PC-3 (cell line): ENCODE measurements at regions not wholly inside any gene's neighbourhood (a gene's known extent, or its start where the extent isn't known, plus 50 kb on each side); places are given as distances from the start of the nearest gene placed in this dataset.

Source experiments
- ATAC-seq: fragments of 200-7000 bp; cut with Tn5 transposase; 2 replicates; pipeline ENCODE4 v1.9.1; 2020; ENCODE audit warnings: mild to moderate bottlenecking, moderate library complexity
- BruUV-seq: library from RNA; stranded (reverse); fragments of 400-500 nt; replicated peaks from 2 replicates; lab custom pipeline; 2021; lab: Mats Ljungman, UMichigan
- CTCF ChIA-PET: fragments of 300-600 bp; sonication (Branson Sonifier 250); formaldehyde crosslinking; loops from one replicate; lab custom pipeline; 2022; ENCODE audit warnings: antibody characterized with exemption; lab: Charles Lee
- POLR2A ChIA-PET: fragments of 300-600 bp; sonication (Branson Sonifier 250); formaldehyde crosslinking; loops from one replicate; lab custom pipeline; 2022; ENCODE audit warnings: antibody characterized with exemption; ENCODE audit not compliant: unreplicated experiment; lab: Charles Lee
- DNase-seq: peaks from one replicate; pipeline ENCODE4 v3.0.0-alpha.2; 2015
- H2AFZ ChIP-seq: fragments of 300-600 bp; sonication (generic); 2 replicates; pipeline ENCODE4 v1.6.0; 2016; ENCODE audit warnings: antibody characterized with exemption, low read length
- H3F3A ChIP-seq: fragments of 300-600 bp; sonication (generic); one replicate; pipeline ENCODE4 v1.6.0; 2017; ENCODE audit warnings: antibody characterized with exemption, low read length, control low read depth, mild to moderate bottlenecking; ENCODE audit not compliant: unreplicated experiment
- H3K27ac ChIP-seq: fragments of 300-600 bp; sonication (generic); 2 replicates; pipeline ENCODE4 v1.5.1; 2016; ENCODE audit warnings: mild to moderate bottlenecking, low read length
- H3K27me3 ChIP-seq: fragments of 300-600 bp; sonication (generic); 2 replicates; pipeline ENCODE4 v1.6.1; 2016; ENCODE audit warnings: low read length, mixed read lengths
- H3K36me3 ChIP-seq: fragments of 300-600 bp; sonication (generic); 2 replicates; pipeline ENCODE4 v1.6.1; 2016; ENCODE audit warnings: low read depth, mixed run types, low read length, mixed read lengths
- H3K4me1 ChIP-seq: fragments of 300-600 bp; sonication (generic); 2 replicates; pipeline ENCODE4 v1.5.1; 2016; ENCODE audit warnings: low read length; ENCODE audit not compliant: insufficient read depth
- H3K4me2 ChIP-seq: fragments of 300-600 bp; sonication (generic); 2 replicates; pipeline ENCODE4 v1.6.0; 2016; ENCODE audit warnings: low read length
- H3K4me3 ChIP-seq: fragments of 300-600 bp; sonication (generic); 2 replicates; pipeline ENCODE4 v1.5.1; 2016; ENCODE audit warnings: mild to moderate bottlenecking, low read length, mixed read lengths
- H3K79me2 ChIP-seq: fragments of 300-600 bp; sonication (generic); 2 replicates; pipeline ENCODE4 v1.6.1; 2017; ENCODE audit warnings: low read length, mixed read lengths
- H3K9ac ChIP-seq: fragments of 300-600 bp; sonication (generic); 2 replicates; pipeline ENCODE4 v1.6.0; 2016; ENCODE audit warnings: mild to moderate bottlenecking, low read length
- H3K9me2 ChIP-seq: fragments of 300-600 bp; sonication (generic); replicated peaks from 2 replicates; pipeline ENCODE4 v1.6.1; 2016; ENCODE audit warnings: mixed run types, low read length, mixed read lengths
- H3K9me3 ChIP-seq: fragments of 300-600 bp; sonication (generic); 2 replicates; pipeline ENCODE4 v1.6.1; 2016; ENCODE audit warnings: low read length, mixed read lengths
- H4K20me1 ChIP-seq: fragments of 300-600 bp; sonication (generic); 2 replicates; pipeline ENCODE4 v1.6.1; 2016; ENCODE audit warnings: low read length, mixed read lengths
- EZH2 ChIP-seq: fragments of 300-600 bp; sonication (generic); IDR thresholded peaks from one replicate; pipeline ENCODE4 v1.6.1; 2017; ENCODE audit warnings: antibody characterized with exemption, mild to moderate bottlenecking, low read length; ENCODE audit not compliant: unreplicated experiment
- EZH2phosphoT487 ChIP-seq: fragments of 300-600 bp; sonication (generic); IDR thresholded peaks from 2 replicates; pipeline ENCODE4 v1.6.1; 2018; ENCODE audit warnings: mild to moderate bottlenecking, antibody characterized with exemption, low read length, borderline replicate concordance
- intact Hi-C: fragments of 100-400 bp; cut with micrococcal nuclease; formaldehyde crosslinking; loops from 2 replicates; pipeline ENCODE4 v1.9.0; 2023
- TF ChIP-seq, protein P1 (sequence below): fragments of 300-600 bp; sonication (generic); conservative IDR thresholded peaks from 2 replicates; pipeline ENCODE4 v1.5.1; 2017; ENCODE audit warnings: antibody characterized with exemption, low read depth, mild to moderate bottlenecking, low read length

DNA sequence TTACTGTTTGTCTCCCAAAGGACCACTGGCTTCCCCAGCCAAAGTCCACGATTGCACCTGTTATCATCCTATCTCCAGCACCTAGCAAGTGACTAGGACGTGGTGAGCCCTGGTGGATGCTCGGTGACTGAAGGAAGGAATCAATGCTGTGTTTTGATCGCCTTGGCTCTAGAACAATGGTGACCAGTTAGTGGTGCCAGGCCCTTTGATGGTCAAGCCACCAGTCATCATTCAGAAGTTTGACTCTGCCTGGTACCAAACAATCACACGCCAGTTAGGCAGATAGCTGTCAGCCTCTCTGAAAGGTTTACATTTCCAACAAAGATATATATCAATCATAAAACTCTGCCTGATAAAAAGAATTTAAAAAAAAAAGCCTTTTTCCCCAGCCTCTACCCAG is 244.1 kb downstream of the SH3BP4 start:
- H3K27ac ChIP-seq = no peak overlapping the region
- DNase-seq (no peak), ATAC-seq (no peak)
- no peak overlapping the region for H3K9ac ChIP-seq
- intact Hi-C loops = no loop called here
- no peaks in the 10 kb centered on the region for H3F3A ChIP-seq
- no peak overlapping the region for H3K4me2 ChIP-seq
- POLR2A ChIA-PET = no interaction called here
- H4K20me1 ChIP-seq = no peaks in the 10 kb centered on the region
- no peaks in the 10 kb centered on the region for H3K27me3 ChIP-seq
- H3K4me3 ChIP-seq = no peak overlapping the region
- H3K9me3 ChIP-seq = no peaks in the 10 kb centered on the region
- H2AFZ ChIP-seq = no peak overlapping the region
- BruUV-seq = no TSS peak
- TF ChIP-seq EZH2phosphoT487 (no peak), EZH2 (no peak)
- TF ChIP-seq, protein P1, sequence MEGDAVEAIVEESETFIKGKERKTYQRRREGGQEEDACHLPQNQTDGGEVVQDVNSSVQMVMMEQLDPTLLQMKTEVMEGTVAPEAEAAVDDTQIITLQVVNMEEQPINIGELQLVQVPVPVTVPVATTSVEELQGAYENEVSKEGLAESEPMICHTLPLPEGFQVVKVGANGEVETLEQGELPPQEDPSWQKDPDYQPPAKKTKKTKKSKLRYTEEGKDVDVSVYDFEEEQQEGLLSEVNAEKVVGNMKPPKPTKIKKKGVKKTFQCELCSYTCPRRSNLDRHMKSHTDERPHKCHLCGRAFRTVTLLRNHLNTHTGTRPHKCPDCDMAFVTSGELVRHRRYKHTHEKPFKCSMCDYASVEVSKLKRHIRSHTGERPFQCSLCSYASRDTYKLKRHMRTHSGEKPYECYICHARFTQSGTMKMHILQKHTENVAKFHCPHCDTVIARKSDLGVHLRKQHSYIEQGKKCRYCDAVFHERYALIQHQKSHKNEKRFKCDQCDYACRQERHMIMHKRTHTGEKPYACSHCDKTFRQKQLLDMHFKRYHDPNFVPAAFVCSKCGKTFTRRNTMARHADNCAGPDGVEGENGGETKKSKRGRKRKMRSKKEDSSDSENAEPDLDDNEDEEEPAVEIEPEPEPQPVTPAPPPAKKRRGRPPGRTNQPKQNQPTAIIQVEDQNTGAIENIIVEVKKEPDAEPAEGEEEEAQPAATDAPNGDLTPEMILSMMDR = no peak
- no peaks in the 10 kb centered on the region for H3K4me1 ChIP-seq
- H3K79me2 ChIP-seq = no peaks in the 10 kb centered on the region
- CTCF ChIA-PET = no interaction called here
- H3K36me3 ChIP-seq = no peaks in the 10 kb centered on the region
- no peaks in the 10 kb centered on the region for H3K9me2 ChIP-seq

DNA sequence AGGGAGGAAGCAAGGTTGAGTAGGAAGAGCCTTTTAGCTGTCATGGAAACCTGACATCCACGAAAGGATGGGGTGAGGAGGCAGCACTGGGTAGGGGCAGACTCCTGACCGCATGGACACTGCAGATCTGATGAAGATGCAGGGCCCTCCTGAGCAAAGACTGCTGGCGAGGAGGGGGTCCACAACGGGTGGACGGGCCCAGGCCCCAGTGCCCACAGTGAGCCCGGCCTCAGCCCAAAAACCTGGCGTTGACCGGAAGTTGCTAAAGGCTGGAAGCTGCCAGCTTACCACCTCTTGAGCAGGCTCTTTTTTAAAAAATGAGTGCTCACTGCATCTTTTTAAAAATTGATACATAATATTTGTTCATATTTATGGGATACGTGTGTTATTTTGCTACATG is 247.3 kb downstream of the SH3BP4 start:
- BruUV-seq = no TSS peak
- Histone ChIP-seq H3K9ac (no peak overlapping the region), H3K79me2 (no peaks in the 10 kb centered on the region), H2AFZ (no peak overlapping the region), H4K20me1 (no peaks in the 10 kb centered on the region), H3K27ac (no peak overlapping the region), H3K4me1 (no peaks in the 10 kb centered on the region), H3F3A (no peaks in the 10 kb centered on the region), H3K9me2 (no peaks in the 10 kb centered on the region), H3K36me3 (no peaks in the 10 kb centered on the region), H3K9me3 (no peaks in the 10 kb centered on the region), H3K27me3 (no peaks in the 10 kb centered on the region), H3K4me2 (no peak overlapping the region), H3K4me3 (no peak overlapping the region)
- CTCF ChIA-PET = no interaction called here
- intact Hi-C loops = no loop called here
- ATAC-seq (no peak), DNase-seq (no peak)
- TF ChIP-seq, protein P1 = no peak
- TF ChIP-seq EZH2 = no peak
- no peak for TF ChIP-seq EZH2phosphoT487
- POLR2A ChIA-PET = no interaction called here

DNA sequence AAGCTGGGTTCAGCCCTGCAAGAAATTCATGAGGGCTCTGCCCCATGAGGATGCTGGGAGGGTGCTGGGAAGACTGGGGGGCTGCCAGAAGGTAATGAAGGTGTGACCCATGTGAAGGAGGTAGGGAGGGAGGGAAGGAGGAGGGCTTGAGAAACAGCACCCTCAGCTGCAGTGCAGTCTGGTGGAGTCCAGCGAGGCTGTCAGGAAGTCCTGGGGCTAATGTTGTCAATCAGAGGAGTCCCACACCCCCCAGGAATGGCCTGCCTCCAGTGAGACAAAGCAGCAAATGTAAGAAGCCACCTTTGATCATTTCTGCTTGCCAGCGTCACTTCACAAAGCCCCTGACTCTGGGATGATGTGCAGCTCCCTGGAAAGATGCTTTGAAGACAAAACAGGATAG is 248.4 kb downstream of the SH3BP4 start:
- Histone ChIP-seq H2AFZ (no peak overlapping the region), H3K9me3 (no peaks in the 10 kb centered on the region), H3K4me1 (no peaks in the 10 kb centered on the region), H3K4me3 (no peak overlapping the region), H3K27ac (no peak overlapping the region), H3K79me2 (no peaks in the 10 kb centered on the region), H3K9me2 (no peaks in the 10 kb centered on the region), H3K27me3 (no peaks in the 10 kb centered on the region), H3K36me3 (no peaks in the 10 kb centered on the region), H3K4me2 (no peak overlapping the region), H3F3A (no peaks in the 10 kb centered on the region), H3K9ac (no peak overlapping the region), H4K20me1 (no peaks in the 10 kb centered on the region)
- intact Hi-C loops = no loop called here
- DNase-seq = no peak
- CTCF ChIA-PET = no interaction called here
- no peak for ATAC-seq
- no TSS peak for BruUV-seq
- POLR2A ChIA-PET = no interaction called here
- TF ChIP-seq, protein P1 = no peak
- TF ChIP-seq EZH2 = no peak
- no peak for TF ChIP-seq EZH2phosphoT487
